K562 (cell line): ENCODE measurements at regions not wholly inside any gene's neighbourhood (a gene's known extent, or its start where the extent isn't known, plus 50 kb on each side); places are given as distances from the start of the nearest gene placed in this dataset.

ENCODE experiments used
- ATAC-seq: fragments of 200-7000 bp; cut with Tn5 transposase; 3 replicates; pipeline ENCODE4 v1.9.1; 2020; ENCODE audit warnings: moderate library complexity
- BruUV-seq: library from RNA; stranded (reverse); fragments of 400-500 nt; replicated peaks from 2 replicates; lab custom pipeline; 2021; lab: Mats Ljungman, UMichigan
- CTCF ChIA-PET: fragments of 300-600 bp; formaldehyde crosslinking; extraction: SDS; loops from one replicate; lab custom pipeline; 2021; ENCODE audit warnings: low intra/inter-chr PET ratio; lab: Yijun Ruan, JAX
- POLR2A ChIA-PET: fragments of 300-600, 350-650 bp; sonication (Branson Sonifier 250); formaldehyde crosslinking; extraction: SDS; loops from one replicate; lab custom pipeline; 2021; ENCODE audit warnings: antibody characterized with exemption, inconsistent platforms; lab: Yijun Ruan, JAX
- DNase-seq, 4 experiments: peaks; one replicate each; pipeline versions ENCODE4 v3.0.0 to v3.0.0-alpha.2; 2011 to 2018; ENCODE audit warnings: low spot score in 3 of 4, mixed read lengths in 3 of 4; ENCODE audit errors: extremely low read depth in 1 of 4
- FAIRE-seq: peaks from 2 replicates; lab custom pipeline; 2011; peaks lifted over from hg19 to GRCh38; lab: Jason Lieb, UNC
- H2AFZ ChIP-seq: 2 replicates; pipeline ENCODE4 v1.6.0; 2011; ENCODE audit warnings: low read depth, low read length, control low read depth, inconsistent platforms
- H3K27ac ChIP-seq: fragments of 200-600 bp; 3 replicates; pipeline ENCODE4 v1.8.0; 2011; ENCODE audit warnings: low read depth, mild to moderate bottlenecking, control low read depth, inconsistent platforms, low read length, moderate library complexity, mixed read lengths; ENCODE audit errors: extremely low read depth
- H3K27me3 ChIP-seq, 2 experiments: fragments of 300-600 bp in 1 of 2; 2 replicates in 1 of 2; 3 replicates in 1 of 2; pipeline versions ENCODE4 v1.6.0 to v1.8.0; 2011; ENCODE audit warnings: inconsistent platforms in 2 of 2, low read length in 2 of 2, mild to moderate bottlenecking in 1 of 2, mixed read lengths in 1 of 2, moderate library complexity in 1 of 2; ENCODE audit not compliant: control insufficient read depth in 2 of 2, insufficient read depth in 2 of 2
- H3K36me3 ChIP-seq: fragments of 300-600 bp; 3 replicates; pipeline ENCODE4 v1.8.0; 2011; ENCODE audit warnings: mild to moderate bottlenecking, low read length, inconsistent platforms; ENCODE audit not compliant: control insufficient read depth, insufficient read depth
- H3K4me1 ChIP-seq, 2 experiments: fragments of 200-600 bp in 1 of 2; replicated peaks in 1 of 2; 2 replicates in 1 of 2; 3 replicates in 1 of 2; pipeline versions ENCODE4 v1.5.1 to v1.8.0; 2011; ENCODE audit warnings: inconsistent platforms in 2 of 2, low read length in 2 of 2, mild to moderate bottlenecking in 1 of 2, mixed read lengths in 1 of 2, moderate library complexity in 1 of 2; ENCODE audit not compliant: control insufficient read depth in 2 of 2, insufficient read depth in 2 of 2
- H3K4me2 ChIP-seq: 2 replicates; pipeline ENCODE4 v1.6.1; 2011; ENCODE audit warnings: low read length, control low read depth, inconsistent platforms, mixed read lengths; ENCODE audit not compliant: insufficient read depth
- H3K4me3 ChIP-seq: fragments of 200-600 bp; sonication (generic), shearing (Covaris generic); 2 replicates; pipeline ENCODE4 v1.5.1; 2016; ENCODE audit warnings: control low read depth, inconsistent platforms
- H3K79me2 ChIP-seq: fragments of 200-600 bp; 3 replicates; pipeline ENCODE4 v1.8.0; 2011; ENCODE audit warnings: low read length, inconsistent platforms; ENCODE audit not compliant: control insufficient read depth, insufficient read depth
- H3K9ac ChIP-seq, 2 experiments: 2 replicates each; pipeline versions ENCODE4 v1.6.0 to v1.6.1; 2011; ENCODE audit warnings: low read depth in 2 of 2, low read length in 2 of 2, control low read depth in 1 of 2, inconsistent platforms in 1 of 2, mild to moderate bottlenecking in 1 of 2, mixed read lengths in 1 of 2; ENCODE audit not compliant: insufficient read depth in 1 of 2
- H3K9me1 ChIP-seq: one replicate; pipeline ENCODE4 v1.6.0; 2011; ENCODE audit warnings: inconsistent platforms, mild to moderate bottlenecking, low read length, moderate library complexity; ENCODE audit not compliant: control insufficient read depth, insufficient read depth
- H3K9me3 ChIP-seq: replicated peaks from 2 replicates; pipeline ENCODE4 v1.5.1; 2011; ENCODE audit warnings: low read depth, low read length, inconsistent platforms; ENCODE audit not compliant: control insufficient read depth, insufficient read depth
- H4K20me1 ChIP-seq: replicated peaks from 2 replicates; pipeline ENCODE4 v1.6.1; 2011; ENCODE audit warnings: low read length, inconsistent platforms, mixed read lengths; ENCODE audit not compliant: control insufficient read depth, insufficient read depth
- ARID2 ChIP-seq: fragments of 450-650 bp; IDR thresholded peaks from 2 replicates; pipeline ENCODE4 v1.6.1; 2017; ENCODE audit warnings: antibody characterized with exemption, mild to moderate bottlenecking
- ELK1 ChIP-seq: sonication (generic); formaldehyde crosslinking; IDR thresholded peaks from 2 replicates; pipeline ENCODE4 v1.8.1; 2022; ENCODE audit warnings: missing genetic modification reagents
- FOXJ2 ChIP-seq: fragments of 200-800 bp; sonication (Bioruptor generic); IDR thresholded peaks from 2 replicates; pipeline ENCODE4 v1.6.1; 2016; ENCODE audit warnings: missing genetic modification characterization, missing compliant biosample characterization
- FOXK1 ChIP-seq: sonication (generic); formaldehyde crosslinking; IDR thresholded peaks from 2 replicates; pipeline ENCODE4 v1.8.0; 2022; ENCODE audit warnings: missing genetic modification reagents, mild to moderate bottlenecking, borderline replicate concordance
- FOXP1 ChIP-seq: sonication (generic); formaldehyde crosslinking; IDR thresholded peaks from 2 replicates; pipeline ENCODE4 v1.8.0; 2022; ENCODE audit warnings: mild to moderate bottlenecking, missing genetic modification reagents
- HDAC3 ChIP-seq: fragments of 450-650 bp; IDR thresholded peaks from 2 replicates; pipeline ENCODE4 v1.6.1; 2018; ENCODE audit warnings: borderline replicate concordance, mild to moderate bottlenecking, moderate library complexity; ENCODE audit not compliant: partially characterized antibody
- HNRNPLL ChIP-seq: fragments of 200-400 bp; formaldehyde crosslinking; IDR thresholded peaks from 2 replicates; pipeline ENCODE4 v1.6.1; 2017; ENCODE audit warnings: low read length, low read depth, mild to moderate bottlenecking; ENCODE audit not compliant: poor library complexity, severe bottlenecking
- MAFF ChIP-seq: IDR thresholded peaks from 2 replicates; pipeline ENCODE4 v1.6.1; 2012; ENCODE audit warnings: low read length, improper control_type of control experiment
- MCM7 ChIP-seq, 2 experiments: fragments of 450-650 bp; IDR thresholded peaks; 2 replicates each; pipeline ENCODE4 v1.6.1; 2016 to 2018
- NCOA4 ChIP-seq: fragments of 450-650 bp; IDR thresholded peaks from 2 replicates; pipeline ENCODE4 v1.6.1; 2018; ENCODE audit warnings: mild to moderate bottlenecking; ENCODE audit not compliant: partially characterized antibody
- NR2C1 ChIP-seq, 2 experiments: fragments of 450-650 bp; IDR thresholded peaks; 2 replicates each; pipeline ENCODE4 v1.6.1; 2017; ENCODE audit warnings: mild to moderate bottlenecking in 2 of 2, antibody characterized with exemption in 1 of 2, inconsistent platforms in 1 of 2, missing compliant biosample characterization in 1 of 2, missing genetic modification characterization in 1 of 2
- POLR2G ChIP-seq: fragments of 200-400 bp; formaldehyde crosslinking; IDR thresholded peaks from 2 replicates; pipeline ENCODE4 v1.6.1; 2017; ENCODE audit warnings: low read depth, mild to moderate bottlenecking, antibody characterized with exemption, low read length, moderate library complexity
- SREBF1 ChIP-seq: fragments of 150-350 bp; IDR thresholded peaks from 2 replicates; pipeline ENCODE4 v1.6.1; 2014; ENCODE audit warnings: antibody characterized with exemption, low read depth, low read length, borderline replicate concordance
- SRSF7 ChIP-seq: fragments of 200-400 bp; formaldehyde crosslinking; optimal IDR thresholded peaks from 2 replicates; pipeline ENCODE3; 2017; ENCODE audit warnings: mild to moderate bottlenecking, low read depth, low read length
- ZKSCAN1 ChIP-seq: fragments of 150-350 bp; IDR thresholded peaks from 2 replicates; pipeline ENCODE4 v1.6.1; 2016; ENCODE audit warnings: low read depth, low read length
- WGBS: fragments of 100-300 bp; shearing (Covaris generic); methylation state at CpG from one replicate; pipeline ENCODE4 v1.1.6; 2016; ENCODE audit warnings: low coverage, mixed read lengths; ENCODE audit not compliant: insufficient coverage; ENCODE audit errors: missing lambda C conversion rate; 5-methylcytosine and 5-hydroxymethylcytosine counted together
- in situ Hi-C: fragments of 300-500 bp; cut with MboI; formaldehyde crosslinking; loops from 4 replicates; pipeline ENCODE4 v1.15.0; 2018; ENCODE audit warnings: inconsistent platforms, mixed read lengths
- intact Hi-C: fragments of 100-400 bp; cut with micrococcal nuclease; formaldehyde crosslinking; loops from 2 replicates; pipeline ENCODE4 v1.14.2; 2022
- TF ChIP-seq, protein P1 (sequence below): sonication (generic); formaldehyde crosslinking; IDR thresholded peaks from 2 replicates; pipeline ENCODE4 v1.9.0; 2022; ENCODE audit warnings: mild to moderate bottlenecking, missing genetic modification reagents
- TF ChIP-seq, protein P2 (sequence below): sonication (generic); formaldehyde crosslinking; IDR thresholded peaks from 2 replicates; pipeline ENCODE4 v1.8.0; 2023; ENCODE audit warnings: mild to moderate bottlenecking, missing genetic modification reagents
- TF ChIP-seq, protein P3 (sequence below): sonication (generic); formaldehyde crosslinking; IDR thresholded peaks from 2 replicates; pipeline ENCODE4 v1.8.1; 2023; ENCODE audit warnings: mild to moderate bottlenecking, missing genetic modification reagents, moderate library complexity

GRCh38 chr10:36885746-36886145 lies 239.7 kb upstream of the ANKRD30A start (continued):
- no peak for TF ChIP-seq HDAC3
- no peak for TF ChIP-seq FOXP1 (CRISPR knock-in tag)
- TF ChIP-seq POLR2G: no peak
- no peak for TF ChIP-seq HNRNPLL
- TF ChIP-seq ELK1 (CRISPR knock-in tag): no peak
- TF ChIP-seq FOXK1 (CRISPR knock-in tag): no peak

DNA sequence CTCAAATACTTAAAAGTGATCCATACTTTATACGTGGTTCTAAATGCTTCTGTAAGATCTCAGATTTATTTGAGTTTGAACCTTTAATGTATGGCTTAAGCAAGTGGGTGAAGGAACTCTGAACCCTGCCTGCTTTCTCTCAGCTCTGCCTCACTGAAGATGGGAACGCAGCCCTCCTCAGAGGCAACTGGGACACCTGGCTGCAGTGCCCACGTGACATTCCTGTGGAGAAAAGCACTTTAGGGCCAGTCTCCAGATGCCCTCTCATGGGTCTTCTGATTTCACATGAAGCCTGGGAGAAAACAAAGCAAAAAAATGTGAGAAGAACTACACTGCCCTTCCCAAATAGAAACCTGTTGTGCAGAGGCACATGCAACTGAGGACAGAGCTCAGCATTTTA lies 242.6 kb upstream of the ANKRD30A start:
- H3K9ac ChIP-seq: no peak overlapping the region
- H3K4me2 ChIP-seq: no peak overlapping the region
- no peaks in the 10 kb centered on the region for H3K9me3 ChIP-seq
- H3K27ac ChIP-seq: no peak overlapping the region
- no peaks in the 10 kb centered on the region for H4K20me1 ChIP-seq
- POLR2A ChIA-PET: no interaction called here
- CTCF ChIA-PET: no interaction called here
- H3K36me3 ChIP-seq: no peaks in the 10 kb centered on the region
- no peak overlapping the region for H2AFZ ChIP-seq
- FAIRE-seq (no peak), DNase-seq (no peak), ATAC-seq (no peak)
- 3% methylated on average over 3 of the region's 3 CpGs for WGBS
- H3K79me2 ChIP-seq: no peaks in the 10 kb centered on the region
- intact Hi-C loops (no loop called here), in situ Hi-C loops (loop anchor here (25.0 kb wide), 1 partner anchor 1245 kb away; the partner anchor contains the start of gene FZD8)
- H3K4me1 ChIP-seq: no peaks in the 10 kb centered on the region
- no peaks in the 10 kb centered on the region for H3K9me1 ChIP-seq
- BruUV-seq: no TSS peak
- H3K27me3 ChIP-seq: no peaks in the 10 kb centered on the region
- no peak overlapping the region for H3K4me3 ChIP-seq
- TF ChIP-seq SREBF1: no peak
- no peak for TF ChIP-seq MCM7 (IDR thresholded peaks at IDR 0.05)
- no peak for TF ChIP-seq FOXJ2 (tag)
- TF ChIP-seq, protein P1, sequence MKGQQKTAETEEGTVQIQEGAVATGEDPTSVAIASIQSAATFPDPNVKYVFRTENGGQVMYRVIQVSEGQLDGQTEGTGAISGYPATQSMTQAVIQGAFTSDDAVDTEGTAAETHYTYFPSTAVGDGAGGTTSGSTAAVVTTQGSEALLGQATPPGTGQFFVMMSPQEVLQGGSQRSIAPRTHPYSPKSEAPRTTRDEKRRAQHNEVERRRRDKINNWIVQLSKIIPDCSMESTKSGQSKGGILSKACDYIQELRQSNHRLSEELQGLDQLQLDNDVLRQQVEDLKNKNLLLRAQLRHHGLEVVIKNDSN (CRISPR knock-in tag): no peak
- no peak for TF ChIP-seq SRSF7
- TF ChIP-seq, protein P2, sequence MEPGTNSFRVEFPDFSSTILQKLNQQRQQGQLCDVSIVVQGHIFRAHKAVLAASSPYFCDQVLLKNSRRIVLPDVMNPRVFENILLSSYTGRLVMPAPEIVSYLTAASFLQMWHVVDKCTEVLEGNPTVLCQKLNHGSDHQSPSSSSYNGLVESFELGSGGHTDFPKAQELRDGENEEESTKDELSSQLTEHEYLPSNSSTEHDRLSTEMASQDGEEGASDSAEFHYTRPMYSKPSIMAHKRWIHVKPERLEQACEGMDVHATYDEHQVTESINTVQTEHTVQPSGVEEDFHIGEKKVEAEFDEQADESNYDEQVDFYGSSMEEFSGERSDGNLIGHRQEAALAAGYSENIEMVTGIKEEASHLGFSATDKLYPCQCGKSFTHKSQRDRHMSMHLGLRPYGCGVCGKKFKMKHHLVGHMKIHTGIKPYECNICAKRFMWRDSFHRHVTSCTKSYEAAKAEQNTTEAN (CRISPR knock-in tag): no peak
- TF ChIP-seq ARID2: no peak
- no peak for TF ChIP-seq MAFF
- no peak for TF ChIP-seq NR2C1 (IDR thresholded peaks at IDR 0.05)
- TF ChIP-seq NR2C1 (tag; IDR thresholded peaks at IDR 0.05): no peak
- TF ChIP-seq ZKSCAN1: no peak
- TF ChIP-seq, protein P3, sequence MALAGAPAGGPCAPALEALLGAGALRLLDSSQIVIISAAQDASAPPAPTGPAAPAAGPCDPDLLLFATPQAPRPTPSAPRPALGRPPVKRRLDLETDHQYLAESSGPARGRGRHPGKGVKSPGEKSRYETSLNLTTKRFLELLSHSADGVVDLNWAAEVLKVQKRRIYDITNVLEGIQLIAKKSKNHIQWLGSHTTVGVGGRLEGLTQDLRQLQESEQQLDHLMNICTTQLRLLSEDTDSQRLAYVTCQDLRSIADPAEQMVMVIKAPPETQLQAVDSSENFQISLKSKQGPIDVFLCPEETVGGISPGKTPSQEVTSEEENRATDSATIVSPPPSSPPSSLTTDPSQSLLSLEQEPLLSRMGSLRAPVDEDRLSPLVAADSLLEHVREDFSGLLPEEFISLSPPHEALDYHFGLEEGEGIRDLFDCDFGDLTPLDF (CRISPR knock-in tag): no peak
- no peak for TF ChIP-seq NCOA4
